ENCODE measurements at regions not wholly inside any gene's neighbourhood (a gene's known extent, or its start where the extent isn't known, plus 50 kb on each side); places are given as distances from the start of the nearest gene placed in this dataset.

DNA sequence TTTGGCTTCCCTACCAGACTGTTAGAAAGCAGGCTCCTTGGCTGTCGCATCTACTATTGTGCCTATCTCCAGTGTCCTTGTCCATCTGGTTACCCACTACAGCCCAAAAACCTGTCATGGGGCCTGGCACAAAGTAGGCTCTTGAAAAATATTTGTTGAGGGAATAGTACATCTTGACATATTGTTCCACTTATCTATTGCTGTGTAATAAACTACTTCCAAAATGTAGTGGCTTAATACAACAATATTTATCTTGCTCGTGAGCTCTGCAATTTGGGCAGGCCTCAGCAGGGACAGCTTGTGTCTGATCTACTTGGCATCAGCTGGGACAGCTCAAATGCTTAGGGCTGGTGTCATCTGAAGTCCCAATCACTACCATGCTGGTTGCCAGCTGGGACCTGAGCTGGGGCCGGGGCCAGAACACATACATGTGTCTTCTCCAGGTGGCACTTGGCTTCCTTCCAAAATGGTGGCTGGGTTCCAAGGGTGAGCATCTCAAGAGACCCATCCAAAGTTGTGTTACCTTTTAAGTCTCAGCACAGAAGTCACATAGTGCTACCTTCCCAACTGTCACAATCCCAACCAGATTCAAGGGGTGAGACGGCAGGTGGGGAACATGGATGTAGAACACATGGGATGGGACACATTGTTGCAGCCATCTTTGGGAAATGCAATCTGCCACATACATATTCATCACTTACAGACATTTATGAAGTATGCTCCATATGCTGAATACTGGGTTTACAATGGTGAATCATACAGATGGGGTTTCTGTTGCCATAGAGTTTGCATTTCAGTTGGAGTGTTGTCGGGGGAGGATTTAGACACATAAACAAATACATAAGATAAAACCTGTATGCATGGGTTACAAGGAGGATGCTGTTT is 134.2 kb downstream of the FOXI3 start:
- peaks cover 16% of the 10 kb centered on the region for H3K27me3 Mint-ChIP-seq
- H3K4me3 Mint-ChIP-seq (ENCODE audit: low read depth) = no peak overlapping the region
- H3K36me3 Mint-ChIP-seq (ENCODE audit: insufficient read depth) = no peaks in the 10 kb centered on the region
- TF ChIP-seq, protein P1, sequence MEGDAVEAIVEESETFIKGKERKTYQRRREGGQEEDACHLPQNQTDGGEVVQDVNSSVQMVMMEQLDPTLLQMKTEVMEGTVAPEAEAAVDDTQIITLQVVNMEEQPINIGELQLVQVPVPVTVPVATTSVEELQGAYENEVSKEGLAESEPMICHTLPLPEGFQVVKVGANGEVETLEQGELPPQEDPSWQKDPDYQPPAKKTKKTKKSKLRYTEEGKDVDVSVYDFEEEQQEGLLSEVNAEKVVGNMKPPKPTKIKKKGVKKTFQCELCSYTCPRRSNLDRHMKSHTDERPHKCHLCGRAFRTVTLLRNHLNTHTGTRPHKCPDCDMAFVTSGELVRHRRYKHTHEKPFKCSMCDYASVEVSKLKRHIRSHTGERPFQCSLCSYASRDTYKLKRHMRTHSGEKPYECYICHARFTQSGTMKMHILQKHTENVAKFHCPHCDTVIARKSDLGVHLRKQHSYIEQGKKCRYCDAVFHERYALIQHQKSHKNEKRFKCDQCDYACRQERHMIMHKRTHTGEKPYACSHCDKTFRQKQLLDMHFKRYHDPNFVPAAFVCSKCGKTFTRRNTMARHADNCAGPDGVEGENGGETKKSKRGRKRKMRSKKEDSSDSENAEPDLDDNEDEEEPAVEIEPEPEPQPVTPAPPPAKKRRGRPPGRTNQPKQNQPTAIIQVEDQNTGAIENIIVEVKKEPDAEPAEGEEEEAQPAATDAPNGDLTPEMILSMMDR (IDR thresholded peaks at IDR 0.05; ENCODE audit: unreplicated experiment) = no peak
- H3K9me3 Mint-ChIP-seq (ENCODE audit: low read depth) = peaks cover 3% of the 10 kb centered on the region
- peaks cover 10% of the 10 kb centered on the region for H3K4me1 Mint-ChIP-seq (ENCODE audit: low read depth)
- H3K27ac Mint-ChIP-seq = no peak overlapping the region
- DNase-seq (ENCODE audit: low spot score, unreplicated experiment) = no peak

DNA sequence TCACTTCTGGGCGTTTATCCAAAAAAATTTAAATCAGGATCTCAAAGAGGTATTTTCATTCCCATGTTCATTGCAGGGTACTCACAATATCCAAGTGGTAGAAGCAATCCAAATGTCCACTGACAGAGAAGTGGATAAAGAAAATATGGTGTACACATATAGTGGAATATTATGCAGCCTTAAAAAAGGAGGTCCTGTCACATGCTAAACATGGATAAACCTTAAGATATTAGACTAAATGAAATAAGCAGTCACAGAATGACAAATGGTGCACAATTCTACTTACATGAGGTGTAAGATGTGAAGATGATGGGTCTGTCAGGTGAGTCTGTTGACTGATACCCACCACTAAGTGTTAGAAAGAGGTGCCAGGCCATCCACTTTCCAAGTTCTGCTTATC is 140.6 kb downstream of the THNSL2 start:
- H3K4me1 Mint-ChIP-seq (ENCODE audit: low read depth) = no peaks in the 10 kb centered on the region
- H3K27me3 Mint-ChIP-seq = peaks cover 3% of the 10 kb centered on the region
- TF ChIP-seq, protein P1 (IDR thresholded peaks at IDR 0.05; ENCODE audit: unreplicated experiment) = no peak
- peaks cover 10% of the 10 kb centered on the region for H3K9me3 Mint-ChIP-seq (ENCODE audit: low read depth)
- H3K27ac Mint-ChIP-seq = no peak overlapping the region
- no peak overlapping the region for H3K4me3 Mint-ChIP-seq (ENCODE audit: low read depth)
- no peak for DNase-seq (ENCODE audit: low spot score, unreplicated experiment)
- peaks cover 1% of the 10 kb centered on the region for H3K36me3 Mint-ChIP-seq (ENCODE audit: insufficient read depth)

DNA sequence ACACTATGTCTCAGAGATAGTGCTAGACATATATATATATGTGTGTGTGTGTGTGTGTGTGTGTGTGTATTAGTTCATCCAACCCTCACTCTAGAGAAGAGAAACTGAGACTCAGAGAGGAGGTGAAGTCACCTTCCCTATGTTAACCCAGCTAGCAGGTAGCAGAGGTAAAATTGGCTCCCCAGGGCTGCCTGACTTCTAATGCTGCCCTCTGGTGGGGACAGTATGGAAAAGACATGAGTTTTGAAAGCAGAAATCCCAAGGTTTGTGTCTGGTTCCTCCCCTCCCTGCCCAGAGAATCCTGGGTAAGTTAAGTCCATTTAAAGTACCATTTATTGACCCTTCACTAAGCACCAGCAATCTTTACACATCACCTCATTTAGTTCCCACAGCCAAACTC is 137.7 kb downstream of the THNSL2 start:
- TF ChIP-seq, protein P1 (IDR thresholded peaks at IDR 0.05; ENCODE audit: unreplicated experiment) = peak; percentile 35
- H3K27me3 Mint-ChIP-seq = peaks cover 12% of the 10 kb centered on the region

DNA sequence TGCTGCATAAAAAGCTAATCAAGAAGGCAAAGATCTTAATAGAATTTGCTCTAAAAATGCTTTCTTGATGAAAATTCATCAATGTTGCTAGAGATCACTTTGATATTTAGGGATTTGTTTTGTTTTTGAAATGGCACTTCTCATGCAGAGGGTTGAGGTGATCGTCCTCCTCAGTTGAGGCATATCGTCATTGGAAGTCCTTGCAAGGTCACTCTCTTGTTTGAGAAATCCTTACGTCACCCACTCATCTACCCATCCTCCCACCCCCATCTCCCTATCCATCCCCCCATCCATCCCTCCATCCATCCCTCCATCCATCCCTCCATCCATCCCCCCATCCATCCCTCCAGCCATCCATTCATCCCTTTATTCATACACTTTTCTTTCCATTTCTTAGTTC is 133.7 kb downstream of the THNSL2 start:
- TF ChIP-seq, protein P1 (IDR thresholded peaks at IDR 0.05; ENCODE audit: unreplicated experiment) = no peak
- Mint-ChIP-seq H3K36me3 (ENCODE audit: insufficient read depth) (peaks cover 1% of the 10 kb centered on the region), H3K9me3 (ENCODE audit: low read depth) (peaks cover 7% of the 10 kb centered on the region), H3K27ac (no peak overlapping the region), H3K4me3 (ENCODE audit: low read depth) (no peak overlapping the region), H3K27me3 (peaks cover 12% of the 10 kb centered on the region), H3K4me1 (ENCODE audit: low read depth) (no peaks in the 10 kb centered on the region)
- no peak for DNase-seq (ENCODE audit: low spot score, unreplicated experiment)

More for the DNA sequence above, 137.7 kb downstream of the THNSL2 start:
- Mint-ChIP-seq H3K9me3 (ENCODE audit: low read depth) (peaks cover 7% of the 10 kb centered on the region), H3K27ac (no peak overlapping the region), H3K4me3 (ENCODE audit: low read depth) (no peak overlapping the region), H3K36me3 (ENCODE audit: insufficient read depth) (peaks cover 1% of the 10 kb centered on the region), H3K4me1 (ENCODE audit: low read depth) (no peaks in the 10 kb centered on the region)
- no peak for DNase-seq (ENCODE audit: low spot score, unreplicated experiment)

DNA sequence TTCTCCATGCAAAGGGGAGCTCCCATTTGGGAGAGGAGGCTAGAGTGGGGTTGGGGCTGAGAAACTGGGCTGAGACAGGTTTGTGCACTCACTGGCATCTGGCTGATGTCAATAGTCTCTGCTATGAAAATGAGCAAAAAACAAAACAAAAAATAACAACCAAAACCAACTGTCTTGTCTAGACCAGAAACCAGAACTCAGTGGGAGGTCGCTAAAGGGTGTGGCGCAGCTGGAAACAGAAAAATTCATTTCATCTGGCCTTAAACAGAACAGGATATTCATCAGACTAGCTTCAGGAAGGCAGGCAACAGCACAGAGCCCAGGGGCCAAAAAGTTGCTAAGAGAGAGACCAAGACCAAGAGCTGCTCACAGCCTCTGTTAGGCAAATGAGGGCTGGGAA is 126.1 kb downstream of the THNSL2 start:
- no peak for DNase-seq (ENCODE audit: low spot score, unreplicated experiment)
- no peaks in the 10 kb centered on the region for H3K4me1 Mint-ChIP-seq (ENCODE audit: low read depth)
- no peak overlapping the region for H3K4me3 Mint-ChIP-seq (ENCODE audit: low read depth)
- peaks cover 9% of the 10 kb centered on the region for H3K9me3 Mint-ChIP-seq (ENCODE audit: low read depth)
- H3K27ac Mint-ChIP-seq = peak overlapping the region; percentile 27
- no peaks in the 10 kb centered on the region for H3K36me3 Mint-ChIP-seq (ENCODE audit: insufficient read depth)
- H3K27me3 Mint-ChIP-seq = peaks cover 9% of the 10 kb centered on the region
- TF ChIP-seq, protein P1 (IDR thresholded peaks at IDR 0.05; ENCODE audit: unreplicated experiment) = no peak
